GM10266 (cell line): ENCODE measurements at regions not wholly inside any gene's neighbourhood (a gene's known extent, or its start where the extent isn't known, plus 50 kb on each side); places are given as distances from the start of the nearest gene placed in this dataset.
"Not testable (repeated sequence)": the region's sequence is repeated elsewhere in the genome, so short reads cannot be mapped to it uniquely, and the experiment has no call there.

Experiments used
- DNase-seq: peaks from one replicate; pipeline ENCODE4 v3.0.0; 2012; ENCODE audit errors: extremely low spot score
- TF ChIP-seq, protein P1 (sequence below): IDR thresholded peaks from 2 replicates; pipeline ENCODE4 v1.5.1; 2012; ENCODE audit warnings: mild to moderate bottlenecking, low read depth; ENCODE audit not compliant: control insufficient read depth, insufficient read depth; ENCODE audit errors: missing control alignments

DNA sequence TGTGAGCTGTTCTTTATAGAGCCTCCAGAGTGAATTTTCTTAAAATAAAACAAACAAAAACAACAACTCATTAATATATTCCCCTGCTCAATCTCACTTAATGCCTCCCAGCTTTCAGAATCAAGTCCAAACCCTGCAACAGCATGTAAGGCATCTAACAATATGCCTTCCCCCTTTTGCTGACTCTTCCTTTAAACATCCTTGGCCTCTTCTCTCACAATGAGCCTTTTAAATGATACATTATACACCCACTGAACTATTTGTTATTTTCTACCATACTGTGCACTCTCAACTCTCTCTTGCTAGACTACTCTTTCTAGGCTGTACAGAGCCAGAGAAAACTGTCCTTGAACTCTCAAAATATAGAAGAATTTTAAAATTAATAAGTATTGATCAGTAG is 115.2 kb upstream of the SNX7 start:
- TF ChIP-seq, protein P1, sequence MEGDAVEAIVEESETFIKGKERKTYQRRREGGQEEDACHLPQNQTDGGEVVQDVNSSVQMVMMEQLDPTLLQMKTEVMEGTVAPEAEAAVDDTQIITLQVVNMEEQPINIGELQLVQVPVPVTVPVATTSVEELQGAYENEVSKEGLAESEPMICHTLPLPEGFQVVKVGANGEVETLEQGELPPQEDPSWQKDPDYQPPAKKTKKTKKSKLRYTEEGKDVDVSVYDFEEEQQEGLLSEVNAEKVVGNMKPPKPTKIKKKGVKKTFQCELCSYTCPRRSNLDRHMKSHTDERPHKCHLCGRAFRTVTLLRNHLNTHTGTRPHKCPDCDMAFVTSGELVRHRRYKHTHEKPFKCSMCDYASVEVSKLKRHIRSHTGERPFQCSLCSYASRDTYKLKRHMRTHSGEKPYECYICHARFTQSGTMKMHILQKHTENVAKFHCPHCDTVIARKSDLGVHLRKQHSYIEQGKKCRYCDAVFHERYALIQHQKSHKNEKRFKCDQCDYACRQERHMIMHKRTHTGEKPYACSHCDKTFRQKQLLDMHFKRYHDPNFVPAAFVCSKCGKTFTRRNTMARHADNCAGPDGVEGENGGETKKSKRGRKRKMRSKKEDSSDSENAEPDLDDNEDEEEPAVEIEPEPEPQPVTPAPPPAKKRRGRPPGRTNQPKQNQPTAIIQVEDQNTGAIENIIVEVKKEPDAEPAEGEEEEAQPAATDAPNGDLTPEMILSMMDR: no peak

DNA sequence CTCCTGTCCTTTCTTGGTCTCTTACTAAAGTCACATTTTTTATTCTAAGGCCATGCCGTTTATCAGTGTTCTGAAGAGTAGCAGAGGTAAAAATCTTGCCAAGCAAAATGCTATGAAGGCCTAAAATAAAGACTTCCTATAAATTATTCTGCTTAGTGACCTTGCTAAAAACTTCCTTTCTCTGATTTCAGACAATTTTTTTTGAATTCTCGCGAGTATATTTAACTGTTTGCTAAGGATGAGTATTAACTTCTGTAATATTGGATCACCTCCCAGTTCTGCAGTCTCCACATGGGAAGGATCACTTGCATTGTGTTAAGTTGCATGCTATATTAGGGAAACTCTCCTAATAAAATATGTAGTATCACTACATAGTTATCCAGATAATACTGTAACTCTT is 123.4 kb upstream of the SNX7 start:
- TF ChIP-seq, protein P1: no peak
- DNase-seq: no peak

More for the DNA sequence above, 115.2 kb upstream of the SNX7 start:
- no peak for DNase-seq

DNA sequence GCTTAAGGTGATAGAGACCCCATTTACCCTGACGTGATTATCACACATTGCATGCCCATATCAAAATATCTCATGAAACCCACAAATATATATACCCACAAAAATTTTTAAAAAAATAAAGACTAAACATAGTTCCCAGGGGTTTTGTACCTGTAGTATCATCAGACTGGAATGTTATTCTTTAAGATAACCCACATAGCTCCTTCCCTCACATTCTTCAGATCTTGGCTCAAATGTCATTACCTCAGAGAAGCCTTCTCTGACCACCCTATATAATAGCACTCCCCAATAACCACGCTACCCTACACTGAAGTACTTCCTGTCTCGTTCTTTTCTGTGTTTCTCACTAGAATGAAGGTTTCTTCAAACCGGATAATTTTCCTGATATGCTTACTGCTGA is 138.3 kb upstream of the SNX7 start:
- TF ChIP-seq, protein P1: no peak
- DNase-seq: no peak

DNA sequence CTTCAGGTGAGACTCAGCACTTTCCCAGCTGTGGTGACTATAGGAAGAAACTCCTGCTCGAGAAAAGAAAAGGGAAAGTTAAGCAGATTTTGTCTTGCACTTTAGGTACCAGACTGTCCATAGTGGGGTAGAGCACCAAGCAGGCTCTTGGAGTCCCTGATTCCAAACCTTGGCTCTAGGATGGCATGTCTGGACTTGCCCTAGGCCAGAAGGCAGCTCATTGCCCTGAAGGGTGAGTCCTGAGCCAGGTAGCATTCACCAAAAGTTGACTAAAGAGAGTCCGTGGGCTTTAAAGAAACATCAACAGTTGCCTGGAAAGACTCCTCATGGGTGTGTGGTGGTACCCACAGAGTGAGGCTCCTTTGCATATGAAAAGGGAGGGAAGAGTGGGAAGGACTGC is 145.2 kb upstream of the SNX7 start:
- no peak for DNase-seq

DNA sequence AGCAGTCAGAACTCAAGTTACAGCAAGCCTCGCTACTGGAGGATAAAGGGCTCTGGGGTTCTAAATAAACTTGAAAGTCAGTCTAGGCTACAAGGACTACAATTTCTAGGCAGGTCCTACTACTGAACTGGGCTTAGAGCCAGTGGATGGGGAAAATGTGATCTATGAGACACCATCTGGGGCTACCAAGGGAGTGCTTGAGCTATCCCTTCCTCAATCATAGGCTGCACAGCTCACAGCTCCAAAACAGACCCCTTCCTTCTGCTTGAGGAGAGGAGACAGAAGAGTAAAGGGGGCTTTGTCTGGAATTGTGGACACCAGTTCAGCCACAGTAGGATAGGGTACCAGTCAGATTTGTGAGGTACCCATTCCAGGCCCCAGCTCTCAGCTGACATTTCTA is 145.8 kb upstream of the SNX7 start:
- TF ChIP-seq, protein P1: no peak
- no peak for DNase-seq

More for the DNA sequence above, 145.2 kb upstream of the SNX7 start:
- TF ChIP-seq, protein P1: no peak

DNA sequence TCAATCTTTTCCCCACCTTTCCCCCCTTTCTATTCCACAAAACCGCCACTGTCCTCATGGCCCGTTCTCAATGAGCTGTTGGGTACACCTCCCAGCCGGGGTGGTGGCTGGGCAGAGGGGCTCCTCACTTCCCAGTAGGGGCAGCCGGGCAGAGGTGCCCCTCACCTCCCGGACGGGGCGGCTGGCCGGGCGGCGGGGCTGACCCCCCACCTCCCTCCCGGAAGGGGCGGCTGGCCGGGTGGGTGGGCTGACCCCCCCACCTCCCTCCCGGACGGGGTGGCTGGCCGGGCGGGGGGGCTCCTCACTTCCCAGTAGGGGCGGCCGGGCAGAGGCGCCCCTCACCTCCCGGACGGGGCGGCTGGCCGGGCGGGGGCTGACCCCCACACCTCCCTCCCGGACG is 149.3 kb upstream of the SNX7 start:
- not testable (repeated sequence) for DNase-seq

DNA sequence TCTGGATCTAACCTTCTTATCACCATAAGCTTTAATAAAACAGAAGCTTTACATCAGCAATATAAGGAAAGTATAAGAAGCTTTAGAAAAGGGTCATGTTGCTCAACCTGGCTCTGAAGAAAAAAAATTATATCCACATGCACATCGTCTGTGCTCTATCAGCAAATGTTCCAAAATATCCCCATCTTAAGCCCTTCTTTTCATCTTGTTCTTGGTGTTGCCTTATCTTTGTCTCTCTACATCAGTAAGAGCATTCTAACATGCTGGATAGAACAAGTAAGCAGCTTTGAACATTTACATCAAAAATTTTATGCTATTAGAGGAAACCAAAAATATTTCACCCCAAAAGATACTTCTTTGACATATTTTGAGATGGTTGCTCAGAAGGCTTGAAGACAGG is 157.8 kb upstream of the SNX7 start:
- TF ChIP-seq, protein P1: no peak
- DNase-seq: no peak

DNA sequence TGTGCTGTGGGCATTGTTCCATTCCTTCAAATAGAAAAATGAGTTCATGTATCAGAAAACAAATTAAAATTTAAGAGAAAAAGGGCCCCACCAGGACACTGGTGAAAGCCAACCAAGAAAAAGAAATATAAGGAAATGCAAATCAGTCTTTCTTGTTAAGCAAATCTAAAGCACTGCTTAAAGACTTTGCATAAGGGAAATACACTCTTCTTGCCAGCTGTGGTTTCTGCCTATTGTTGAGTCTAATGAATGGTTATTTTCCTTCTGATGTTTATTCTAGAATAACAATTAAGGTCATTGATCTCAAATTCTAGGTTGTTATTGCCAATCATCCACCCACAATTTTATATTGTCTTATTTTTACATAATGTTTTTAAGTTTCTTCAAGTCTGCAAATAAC is 158.6 kb upstream of the SNX7 start:
- TF ChIP-seq, protein P1: no peak

More for the DNA sequence above, 158.6 kb upstream of the SNX7 start:
- no peak for DNase-seq
